SJSA1 (cell line): ENCODE measurements at regions not wholly inside any gene's neighbourhood (a gene's known extent, or its start where the extent isn't known, plus 50 kb on each side); places are given as distances from the start of the nearest gene placed in this dataset.

Experiments used
- DNase-seq, 2 experiments: peaks; one replicate each; pipeline ENCODE4 v3.0.0-alpha.2; 2015 to 2020; ENCODE audit warnings: low spot score in 2 of 2, low read depth in 1 of 2
- H3K27ac ChIP-seq: fragments of 250-450 bp; sonication (Bioruptor Pico); 2 replicates; pipeline ENCODE4 v1.5.1; 2020; ENCODE audit warnings: mild to moderate bottlenecking, moderate library complexity
- H3K27me3 ChIP-seq: fragments of 250-450 bp; sonication (Bioruptor Pico); replicated peaks from 2 replicates; pipeline ENCODE4 v1.5.1; 2020; ENCODE audit warnings: mild to moderate bottlenecking, moderate library complexity
- H3K36me3 ChIP-seq: fragments of 250-450 bp; sonication (Bioruptor Pico); 2 replicates; pipeline ENCODE4 v1.5.1; 2020; ENCODE audit warnings: mild to moderate bottlenecking
- H3K4me1 ChIP-seq: fragments of 250-450 bp; sonication (Bioruptor Pico); replicated peaks from 2 replicates; pipeline ENCODE4 v1.6.1; 2021; ENCODE audit warnings: mild to moderate bottlenecking
- H3K4me3 ChIP-seq: fragments of 250-450 bp; sonication (Bioruptor Pico); 2 replicates; pipeline ENCODE4 v1.5.1; 2020; ENCODE audit warnings: mild to moderate bottlenecking
- H3K9me3 ChIP-seq: fragments of 250-450 bp; sonication (Bioruptor Pico); replicated peaks from 2 replicates; pipeline ENCODE4 v1.5.1; 2020; ENCODE audit warnings: mild to moderate bottlenecking

- H3K36me3 ChIP-seq, result no peaks in the 10 kb centered on the region
- no peaks in the 10 kb centered on the region for H3K9me3 ChIP-seq
- H3K27ac ChIP-seq, result no peak overlapping the region
- H3K4me3 ChIP-seq, result no peak overlapping the region
- no peaks in the 10 kb centered on the region for H3K4me1 ChIP-seq
- no peak for DNase-seq
- no peaks in the 10 kb centered on the region for H3K27me3 ChIP-seq
Observed at GRCh38 chr4:129526812-129527211, 430.9 kb downstream of the C4orf33 start.

- no peaks in the 10 kb centered on the region for H3K4me1 ChIP-seq
- no peaks in the 10 kb centered on the region for H3K9me3 ChIP-seq
- no peak for DNase-seq
- no peaks in the 10 kb centered on the region for H3K36me3 ChIP-seq
- H3K27me3 ChIP-seq, result no peaks in the 10 kb centered on the region
- H3K27ac ChIP-seq, result no peak overlapping the region
- H3K4me3 ChIP-seq, result no peak overlapping the region
Observed at GRCh38 chr4:129531253-129531652, 435.3 kb downstream of the C4orf33 start.

- DNase-seq, result no peak
- Histone ChIP-seq H3K4me3 (no peak overlapping the region), H3K27me3 (no peaks in the 10 kb centered on the region), H3K36me3 (no peaks in the 10 kb centered on the region), H3K27ac (no peak overlapping the region), H3K4me1 (no peaks in the 10 kb centered on the region), H3K9me3 (no peaks in the 10 kb centered on the region)
Observed at GRCh38 chr4:129532573-129532972, 436.6 kb downstream of the C4orf33 start.

GRCh38 chr4:129543299-129543698 lies 447.3 kb downstream of the C4orf33 start:
- Histone ChIP-seq H3K9me3 (no peaks in the 10 kb centered on the region), H3K27ac (no peak overlapping the region), H3K36me3 (no peaks in the 10 kb centered on the region), H3K4me3 (no peak overlapping the region), H3K4me1 (no peaks in the 10 kb centered on the region), H3K27me3 (no peaks in the 10 kb centered on the region)
- DNase-seq, result no peak

GRCh38 chr4:129545599-129546278 lies 449.8 kb downstream of the C4orf33 start:
- no peak for DNase-seq

GRCh38 chr4:129546531-129546930 lies 450.6 kb downstream of the C4orf33 start:
- Histone ChIP-seq H3K4me1 (no peaks in the 10 kb centered on the region), H3K9me3 (no peaks in the 10 kb centered on the region), H3K36me3 (no peaks in the 10 kb centered on the region), H3K27me3 (no peaks in the 10 kb centered on the region), H3K4me3 (no peak overlapping the region), H3K27ac (no peak overlapping the region)
- no peak for DNase-seq

More at GRCh38 chr4:129545599-129546278, 449.8 kb downstream of the C4orf33 start:
- Histone ChIP-seq H3K27me3 (no peaks in the 10 kb centered on the region), H3K27ac (no peak overlapping the region), H3K4me1 (no peaks in the 10 kb centered on the region), H3K4me3 (no peak overlapping the region), H3K36me3 (no peaks in the 10 kb centered on the region), H3K9me3 (no peaks in the 10 kb centered on the region)

GRCh38 chr4:129550281-129550785 lies 454.4 kb downstream of the C4orf33 start:
- no peaks in the 10 kb centered on the region for H3K9me3 ChIP-seq
- H3K27me3 ChIP-seq, result no peaks in the 10 kb centered on the region
- H3K4me3 ChIP-seq, result no peak overlapping the region
- no peaks in the 10 kb centered on the region for H3K36me3 ChIP-seq
- DNase-seq, result no peak
- no peak overlapping the region for H3K27ac ChIP-seq
- H3K4me1 ChIP-seq, result no peaks in the 10 kb centered on the region

- Histone ChIP-seq H3K27ac (no peak overlapping the region), H3K9me3 (no peaks in the 10 kb centered on the region), H3K36me3 (no peaks in the 10 kb centered on the region), H3K4me1 (no peaks in the 10 kb centered on the region), H3K4me3 (no peak overlapping the region), H3K27me3 (no peaks in the 10 kb centered on the region)
- DNase-seq, result no peak
Observed at GRCh38 chr4:129561280-129561679, 465.3 kb downstream of the C4orf33 start.

- no peak overlapping the region for H3K4me3 ChIP-seq
- no peaks in the 10 kb centered on the region for H3K27me3 ChIP-seq
- H3K4me1 ChIP-seq, result no peaks in the 10 kb centered on the region
- no peaks in the 10 kb centered on the region for H3K9me3 ChIP-seq
- no peak overlapping the region for H3K27ac ChIP-seq
- DNase-seq, result no peak
- H3K36me3 ChIP-seq, result no peaks in the 10 kb centered on the region
Observed at GRCh38 chr4:129561886-129562671, 466.1 kb downstream of the C4orf33 start.

- no peak for DNase-seq
- Histone ChIP-seq H3K27me3 (no peaks in the 10 kb centered on the region), H3K4me3 (no peak overlapping the region), H3K36me3 (no peaks in the 10 kb centered on the region), H3K27ac (no peak overlapping the region), H3K4me1 (no peaks in the 10 kb centered on the region), H3K9me3 (no peaks in the 10 kb centered on the region)
Observed at GRCh38 chr4:129565214-129565613, 469.3 kb downstream of the C4orf33 start.

- Histone ChIP-seq H3K4me3 (no peak overlapping the region), H3K27ac (no peak overlapping the region), H3K27me3 (no peaks in the 10 kb centered on the region), H3K36me3 (no peaks in the 10 kb centered on the region), H3K9me3 (no peaks in the 10 kb centered on the region), H3K4me1 (no peaks in the 10 kb centered on the region)
- DNase-seq, result no peak
Observed at GRCh38 chr4:129570326-129570725, 474.4 kb downstream of the C4orf33 start.

- H3K27ac ChIP-seq, result no peak overlapping the region
- no peaks in the 10 kb centered on the region for H3K4me1 ChIP-seq
- no peak overlapping the region for H3K4me3 ChIP-seq
- H3K36me3 ChIP-seq, result no peaks in the 10 kb centered on the region
- no peak for DNase-seq
- no peaks in the 10 kb centered on the region for H3K27me3 ChIP-seq
- H3K9me3 ChIP-seq, result no peaks in the 10 kb centered on the region
Observed at GRCh38 chr4:129578336-129578735, 482.4 kb downstream of the C4orf33 start.

- Histone ChIP-seq H3K27ac (no peak overlapping the region), H3K36me3 (no peaks in the 10 kb centered on the region), H3K4me1 (no peaks in the 10 kb centered on the region), H3K4me3 (no peak overlapping the region), H3K9me3 (no peaks in the 10 kb centered on the region), H3K27me3 (no peaks in the 10 kb centered on the region)
- no peak for DNase-seq
Observed at GRCh38 chr4:129581305-129581704, 485.4 kb downstream of the C4orf33 start.

- no peaks in the 10 kb centered on the region for H3K4me1 ChIP-seq
- H3K9me3 ChIP-seq, result no peaks in the 10 kb centered on the region; the same call in 1 of the 2 replicates
- no peak overlapping the region for H3K27ac ChIP-seq
- H3K4me3 ChIP-seq, result no peak overlapping the region
- no peaks in the 10 kb centered on the region for H3K27me3 ChIP-seq
- DNase-seq, result no peak
- H3K36me3 ChIP-seq, result no peaks in the 10 kb centered on the region
Observed at GRCh38 chr4:129583868-129584267, 487.9 kb downstream of the C4orf33 start.
